GM03348 (cell line): ENCODE measurements at regions not wholly inside any gene's neighbourhood (a gene's known extent, or its start where the extent isn't known, plus 50 kb on each side); places are given as distances from the start of the nearest gene placed in this dataset.

Experiments
- DNase-seq: peaks from one replicate; pipeline ENCODE4 v3.0.0; 2012; ENCODE audit warnings: low spot score

- DNase-seq: no peak
These were observed 69.4 kb upstream of the CA10 start for GRCh38 chr17:52227926-52228325.

GRCh38 chr17:52213451-52213850 is 54.9 kb upstream of the CA10 start:
- no peak for DNase-seq

- DNase-seq: no peak
These were observed 54.3 kb upstream of the CA10 start for GRCh38 chr17:52212851-52213250.

GRCh38 chr17:52209507-52209906 is 51.0 kb upstream of the CA10 start:
- DNase-seq: no peak
